H9 (cell line): ENCODE measurements at regions not wholly inside any gene's neighbourhood (a gene's known extent, or its start where the extent isn't known, plus 50 kb on each side); places are given as distances from the start of the nearest gene placed in this dataset.

Experiments used
- DNase-seq: peaks from one replicate; pipeline ENCODE4 v3.0.0-alpha.2; 2017
- H2AFZ ChIP-seq: one replicate; pipeline ENCODE4 v1.6.1; 2013; ENCODE audit warnings: mild to moderate bottlenecking, low read length, control low read depth, moderate library complexity
- H2AK5ac ChIP-seq: 2 replicates; pipeline ENCODE4 v1.6.1; 2013; ENCODE audit warnings: low read length, control low read depth, mixed read lengths; ENCODE audit not compliant: insufficient read length
- H2BK120ac ChIP-seq: one replicate; pipeline ENCODE4 v1.6.1; 2013; ENCODE audit warnings: low read depth, mild to moderate bottlenecking, low read length, control low read depth, inconsistent platforms; ENCODE audit not compliant: poor library complexity, severe bottlenecking
- H2BK12ac ChIP-seq: 2 replicates; pipeline ENCODE4 v1.6.1; 2013; ENCODE audit warnings: low read length, control low read depth, mixed read lengths, low read depth; ENCODE audit not compliant: insufficient read length
- H2BK15ac ChIP-seq: 2 replicates; pipeline ENCODE4 v1.6.1; 2013; ENCODE audit warnings: low read depth, low read length, control low read depth
- H2BK20ac ChIP-seq: one replicate; pipeline ENCODE4 v1.6.1; 2013; ENCODE audit warnings: low read depth, mild to moderate bottlenecking, low read length, control low read depth, inconsistent platforms; ENCODE audit not compliant: poor library complexity, severe bottlenecking
- H2BK5ac ChIP-seq: 2 replicates; pipeline ENCODE4 v1.6.1; 2013; ENCODE audit warnings: low read length, control low read depth, mixed read lengths; ENCODE audit not compliant: insufficient read length
- H3K14ac ChIP-seq: 2 replicates; pipeline ENCODE4 v1.6.1; 2013; ENCODE audit warnings: low read length, control low read depth; ENCODE audit not compliant: insufficient read depth
- H3K18ac ChIP-seq: 2 replicates; pipeline ENCODE4 v1.6.1; 2013; ENCODE audit warnings: low read depth, mild to moderate bottlenecking, mixed read lengths, low read length, control low read depth; ENCODE audit not compliant: insufficient read length
- H3K23ac ChIP-seq: 2 replicates; pipeline ENCODE4 v1.6.1; 2013; ENCODE audit warnings: low read length, control low read depth, mixed read lengths, low read depth; ENCODE audit not compliant: insufficient read length
- H3K23me2 ChIP-seq: 2 replicates; pipeline ENCODE4 v1.6.1; 2013; ENCODE audit warnings: low read depth, mild to moderate bottlenecking, mixed read lengths, low read length, control low read depth; ENCODE audit not compliant: insufficient read length, poor library complexity, severe bottlenecking
- H3K27ac ChIP-seq: 2 replicates; pipeline ENCODE4 v1.5.1; 2013; ENCODE audit warnings: low read length, control low read depth, mixed read lengths, low read depth; ENCODE audit not compliant: insufficient read length
- H3K27me3 ChIP-seq: 2 replicates; pipeline ENCODE4 v1.6.1; 2013; ENCODE audit warnings: low read length, control low read depth, inconsistent platforms; ENCODE audit not compliant: insufficient read depth
- H3K4ac ChIP-seq: 2 replicates; pipeline ENCODE4 v1.6.1; 2013; ENCODE audit warnings: low read depth, mild to moderate bottlenecking, control low read depth, inconsistent platforms, low read length, moderate library complexity
- H3K4me1 ChIP-seq: 2 replicates; pipeline ENCODE4 v1.6.1; 2013; ENCODE audit warnings: low read length, control low read depth, inconsistent platforms; ENCODE audit not compliant: insufficient read depth
- H3K4me2 ChIP-seq: 2 replicates; pipeline ENCODE4 v1.6.1; 2013; ENCODE audit warnings: low read length, control low read depth, mixed read lengths; ENCODE audit not compliant: insufficient read length, insufficient read depth
- H3K56ac ChIP-seq: 2 replicates; pipeline ENCODE4 v1.6.1; 2013; ENCODE audit warnings: low read depth, mild to moderate bottlenecking, mixed read lengths, low read length, control low read depth; ENCODE audit not compliant: insufficient read length
- H3K79me1 ChIP-seq: 2 replicates; pipeline ENCODE4 v1.6.1; 2013; ENCODE audit warnings: low read depth, mild to moderate bottlenecking, moderate library complexity, low read length, control low read depth, inconsistent platforms; ENCODE audit not compliant: insufficient read depth, poor library complexity, severe bottlenecking
- H3K79me2 ChIP-seq: 2 replicates; pipeline ENCODE4 v1.6.1; 2013; ENCODE audit warnings: low read length, control low read depth, inconsistent platforms; ENCODE audit not compliant: insufficient read depth
- H3K9ac ChIP-seq: 2 replicates; pipeline ENCODE4 v1.6.1; 2013; ENCODE audit warnings: low read length, control low read depth, mixed read lengths; ENCODE audit not compliant: insufficient read length; ENCODE audit errors: extremely low read depth
- H3K9me3 ChIP-seq: one replicate; pipeline ENCODE4 v1.6.1; 2013; ENCODE audit warnings: low read depth, low read length, inconsistent platforms; ENCODE audit not compliant: control insufficient read depth
- H3T11ph ChIP-seq: one replicate; pipeline ENCODE4 v1.6.1; 2013; ENCODE audit warnings: mild to moderate bottlenecking, low read length, control low read depth, inconsistent platforms
- H4K20me1 ChIP-seq: one replicate; pipeline ENCODE4 v1.6.1; 2013; ENCODE audit not compliant: control insufficient read depth, insufficient read length, insufficient read depth
- H4K5ac ChIP-seq: 2 replicates; pipeline ENCODE4 v1.6.1; 2013; ENCODE audit warnings: low read depth, mild to moderate bottlenecking, mixed read lengths, low read length, control low read depth; ENCODE audit not compliant: insufficient read length
- H4K8ac ChIP-seq: replicated peaks from 2 replicates; pipeline ENCODE4 v1.6.1; 2013; ENCODE audit warnings: low read length, control low read depth, mixed read lengths, low read depth; ENCODE audit not compliant: insufficient read length
- H4K91ac ChIP-seq: 2 replicates; pipeline ENCODE4 v1.6.1; 2013; ENCODE audit warnings: low read depth, mild to moderate bottlenecking, moderate library complexity, mixed read lengths, low read length, control low read depth; ENCODE audit not compliant: insufficient read length
- H3K27ac Mint-ChIP-seq, 3 experiments: 2 replicates in 2 of 3; 3 replicates in 1 of 3; pipeline ENCODE4 v1.8.0; 2020 to 2021; ENCODE audit warnings: mixed read lengths in 3 of 3, mild to moderate bottlenecking in 1 of 3, moderate library complexity in 1 of 3
- H3K27me3 Mint-ChIP-seq: 2 replicates; pipeline ENCODE4 v1.8.0; 2021; ENCODE audit warnings: low read depth, mild to moderate bottlenecking, moderate library complexity, mixed read lengths
- H3K36me3 Mint-ChIP-seq, 3 experiments: 2 replicates in 2 of 3; 3 replicates in 1 of 3; pipeline ENCODE4 v1.8.0; 2020 to 2021; ENCODE audit warnings: low read depth in 3 of 3, mixed read lengths in 3 of 3; ENCODE audit not compliant: insufficient read depth in 1 of 3
- H3K4me1 Mint-ChIP-seq, 2 experiments: 2 replicates each; pipeline ENCODE4 v1.8.0; 2020; ENCODE audit warnings: mixed read lengths in 2 of 2
- H3K4me3 Mint-ChIP-seq, 2 experiments: 2 replicates in 1 of 2; 3 replicates in 1 of 2; pipeline ENCODE4 v1.8.0; 2020 to 2021; ENCODE audit warnings: mild to moderate bottlenecking in 2 of 2, mixed read lengths in 2 of 2, moderate library complexity in 1 of 2
- H3K9me3 Mint-ChIP-seq, 2 experiments: 2 replicates in 1 of 2; 3 replicates in 1 of 2; pipeline ENCODE4 v1.8.0; 2020; ENCODE audit warnings: mild to moderate bottlenecking in 2 of 2, mixed read lengths in 2 of 2, moderate library complexity in 1 of 2
- CTCF ChIP-seq: fragments of 200-600 bp; sonication (generic); conservative IDR thresholded peaks from 3 replicates; pipeline ENCODE4 v1.8.0; 2021; ENCODE audit warnings: antibody characterized with exemption, mild to moderate bottlenecking
- WGBS: extraction: QIAGEN DNeasy Blood & Tissue Kit; methylation state at CpG from one replicate; pipeline ENCODE4 v1.1.7; 2013; ENCODE audit warnings: missing lambda C conversion rate, low lambda C conversion rate, mixed read lengths; ENCODE audit not compliant: insufficient read length; ENCODE audit errors: extremely low coverage; 5-methylcytosine and 5-hydroxymethylcytosine counted together

- H3K27ac Mint-ChIP-seq, result no peak overlapping the region
Observed at GRCh38 chr14:27612121-27612520, 1014.3 kb upstream of the NOVA1 start.

More at GRCh38 chr14:27612121-27612520, 1014.3 kb upstream of the NOVA1 start:
- Histone ChIP-seq H2AFZ (no peak overlapping the region), H2BK15ac (no peak overlapping the region), H2AK5ac (no peak overlapping the region), H3K9ac (no peak overlapping the region), H3K79me1 (no peaks in the 10 kb centered on the region), H3K56ac (no peak overlapping the region), H4K5ac (no peak overlapping the region), H3K27ac (no peak overlapping the region), H4K20me1 (no peaks in the 10 kb centered on the region), H3K23ac (no peak overlapping the region), H3K4ac (no peak overlapping the region), H3K9me3 (no peaks in the 10 kb centered on the region), H2BK120ac (no peak overlapping the region), H3K79me2 (no peaks in the 10 kb centered on the region), H4K91ac (no peak overlapping the region), H2BK20ac (no peak overlapping the region), H2BK12ac (no peak overlapping the region), H3K14ac (no peak overlapping the region), H3K4me1 (peaks cover 2% of the 10 kb centered on the region; the same call in 1 of the 2 replicates), H3T11ph (no peak overlapping the region), H4K8ac (no peak overlapping the region), H3K18ac (no peak overlapping the region), H2BK5ac (no peak overlapping the region), H3K4me2 (no peak overlapping the region), H3K27me3 (no peaks in the 10 kb centered on the region), H3K23me2 (no peaks in the 10 kb centered on the region)
- H3K27me3 Mint-ChIP-seq, result no peaks in the 10 kb centered on the region
- TF ChIP-seq CTCF, result no peak
- 0 out of 7 replicates have a peak, but pooled peaks cover 0 to 3% (median 0%) of the 10 kb centered on the region in 3 experiments for H3K36me3 Mint-ChIP-seq
- peaks cover 0 to 4% of the 10 kb centered on the region in 2 experiments; a peak in 2 of 5 replicates for H3K9me3 Mint-ChIP-seq
- H3K4me1 Mint-ChIP-seq, result peaks cover 15 to 16% of the 10 kb centered on the region in 2 experiments
- WGBS, result no CpG with 5 or more reads among the region's 6 CpGs
- no peak for DNase-seq
- H3K4me3 Mint-ChIP-seq, result no peak overlapping the region
